IPS DF 19.7 (cell line): ENCODE measurements at regions not wholly inside any gene's neighbourhood (a gene's known extent, or its start where the extent isn't known, plus 50 kb on each side); places are given as distances from the start of the nearest gene placed in this dataset.
"Not testable (repeated sequence)": the region's sequence is repeated elsewhere in the genome, so short reads cannot be mapped to it uniquely, and the experiment has no call there.

Experiments used
- DNase-seq: peaks from one replicate; pipeline ENCODE4 v3.0.0-alpha.2; 2013; ENCODE audit warnings: low read depth, low spot score

DNA sequence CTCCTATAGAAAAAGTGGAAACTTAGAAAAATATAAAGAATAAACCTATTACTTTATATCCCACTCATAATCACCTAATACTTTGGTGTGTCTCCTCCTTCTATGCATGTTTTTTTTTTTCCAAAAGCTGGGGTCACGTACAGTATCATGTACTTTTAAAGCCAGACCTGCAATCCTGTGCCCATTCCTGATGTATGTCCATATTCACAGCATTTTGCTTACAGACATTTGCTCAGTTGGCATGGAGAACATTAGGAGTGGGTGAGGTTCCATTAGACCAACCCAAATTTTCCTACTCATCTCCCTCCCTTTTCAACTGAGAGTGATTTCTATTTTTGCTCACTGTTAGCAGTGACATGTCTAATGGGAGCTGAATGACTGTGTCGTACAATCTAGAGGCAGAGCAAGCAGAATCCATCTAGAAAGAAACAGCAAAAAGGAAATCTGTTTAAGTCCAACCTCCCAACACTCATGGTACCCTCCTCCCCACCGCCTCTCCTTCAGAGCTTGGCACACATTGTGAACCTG, 195.6 kb upstream of the KLF3 start:
- DNase-seq: no peak

GRCh38 chr4:38469410-38469809, 194.6 kb upstream of the KLF3 start:
- DNase-seq: no peak

GRCh38 chr4:38470735-38471262, 193.2 kb upstream of the KLF3 start:
- DNase-seq: no peak

DNA sequence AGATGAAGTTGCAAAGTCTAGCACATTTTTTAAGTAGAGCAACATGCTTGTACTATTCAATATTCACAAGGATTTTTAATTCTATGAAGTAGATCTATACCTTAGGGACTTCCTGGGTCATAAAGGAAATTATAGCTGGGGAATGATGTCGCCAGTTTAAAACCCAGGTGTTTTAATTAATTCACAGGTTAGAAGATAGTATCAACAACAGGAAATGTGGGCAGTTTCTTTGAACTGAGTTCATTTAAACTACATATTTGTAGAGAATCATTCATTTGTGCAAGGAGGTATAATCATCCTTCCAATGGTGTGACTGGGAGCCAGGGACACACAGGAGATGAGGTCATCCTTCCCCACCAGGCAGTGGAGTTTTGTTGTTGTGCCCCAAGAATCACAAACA, 181.3 kb upstream of the KLF3 start:
- no peak for DNase-seq

- not testable (repeated sequence) for DNase-seq
These were observed 180.4 kb upstream of the KLF3 start for GRCh38 chr4:38483628-38484027.

DNA sequence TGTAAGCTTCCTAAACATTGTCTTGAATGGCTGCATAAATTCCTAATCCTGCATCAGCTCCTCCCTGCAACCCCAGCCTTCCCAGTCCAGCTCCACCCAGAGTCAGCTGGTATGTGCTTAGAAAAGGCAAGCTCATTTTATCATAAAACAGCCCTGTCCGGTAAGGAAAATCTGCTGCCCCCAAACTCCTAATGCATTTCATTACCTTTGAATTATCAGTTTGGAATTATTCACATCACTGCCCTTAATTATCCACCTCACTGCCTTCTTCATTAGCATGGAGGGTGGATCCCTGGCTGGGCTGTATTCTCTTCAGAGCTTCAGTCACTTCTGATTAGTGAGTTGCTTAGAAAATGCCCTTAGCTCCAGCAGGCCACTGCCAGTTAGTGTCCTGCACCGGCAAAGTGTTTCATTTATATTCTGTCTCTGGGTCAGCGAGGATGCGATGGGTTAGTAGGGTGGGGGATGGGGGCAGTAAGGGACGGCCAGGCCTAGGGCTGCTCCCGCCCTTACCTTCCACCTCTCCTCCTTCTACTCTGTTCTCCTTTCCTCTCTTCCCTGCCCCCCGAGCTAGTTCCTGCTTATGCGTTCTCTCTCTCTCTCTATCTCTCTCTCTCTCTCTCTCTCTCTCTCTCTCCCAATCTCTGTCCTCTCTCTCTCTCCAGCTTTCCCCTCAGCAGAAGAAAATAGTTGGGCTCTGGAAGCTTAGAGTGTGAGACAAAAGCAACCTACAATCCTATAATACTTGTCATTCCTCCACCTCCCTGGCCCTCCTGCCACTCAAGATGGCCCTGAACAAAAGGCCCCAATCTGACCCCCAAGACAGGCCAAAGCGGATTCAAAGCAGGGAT, 174.8 kb upstream of the KLF3 start:
- no peak for DNase-seq

- no peak for DNase-seq
These were observed 173.9 kb upstream of the KLF3 start for GRCh38 chr4:38489924-38490639.

DNA sequence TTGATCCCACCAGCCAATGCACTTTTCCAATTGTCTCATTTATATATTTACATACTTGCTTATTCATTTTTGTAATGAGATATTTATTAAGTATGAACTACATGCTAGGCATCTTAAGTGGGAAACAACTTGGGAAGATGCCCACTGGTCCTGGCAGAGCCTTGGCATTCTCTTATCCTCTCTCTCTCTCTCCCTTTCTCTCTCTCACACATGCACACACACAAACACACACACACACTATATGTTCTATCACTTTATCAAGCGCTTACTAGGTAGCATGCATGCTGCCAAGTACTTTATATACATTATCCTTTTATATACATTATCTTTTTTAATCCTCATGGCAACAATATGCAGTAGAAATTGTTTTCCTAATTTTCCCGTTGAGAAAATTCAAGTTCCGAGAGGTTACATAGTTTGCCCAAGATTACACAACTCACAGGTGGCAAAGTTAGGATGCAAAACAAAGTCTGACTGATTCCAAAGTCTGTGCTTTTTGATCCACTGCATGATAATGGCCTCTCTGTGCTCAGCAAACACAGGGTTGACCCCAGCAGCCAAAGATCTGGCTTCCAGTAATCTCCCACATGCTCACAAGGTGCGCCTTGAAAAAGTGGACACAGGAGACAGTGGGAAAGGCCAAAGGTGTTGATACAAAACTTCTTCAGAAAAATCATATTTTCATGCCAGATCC, 173.1 kb upstream of the KLF3 start:
- DNase-seq: no peak

DNA sequence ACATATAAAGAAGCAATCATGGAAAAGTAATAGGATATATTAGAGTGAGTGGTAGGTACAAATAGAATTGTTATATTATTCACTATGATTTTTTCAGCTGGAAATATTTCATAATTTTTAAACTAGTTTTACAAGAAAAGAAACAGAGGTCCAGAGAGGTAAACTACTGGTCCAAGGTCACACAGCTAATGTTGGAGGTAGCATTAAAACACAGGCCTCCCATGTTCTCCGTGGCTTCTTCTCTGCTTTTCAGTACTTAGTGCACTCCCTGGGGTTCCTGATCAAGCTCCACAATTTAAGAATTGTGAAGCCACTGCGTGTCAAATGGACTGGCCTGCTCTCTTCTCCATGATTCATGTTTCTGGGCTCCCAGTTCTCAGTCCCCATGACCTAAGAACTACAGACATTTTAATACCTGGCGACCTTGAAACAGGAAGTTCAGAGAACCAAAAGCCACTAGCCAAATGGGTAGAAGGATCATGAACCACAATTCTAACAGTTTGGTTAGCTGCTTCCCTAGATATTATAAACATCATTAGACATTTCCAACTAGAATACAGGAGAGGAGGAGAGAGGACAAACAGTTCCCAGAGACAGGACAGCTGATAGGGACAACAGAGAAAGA, 172.0 kb upstream of the KLF3 start:
- no peak for DNase-seq

DNA sequence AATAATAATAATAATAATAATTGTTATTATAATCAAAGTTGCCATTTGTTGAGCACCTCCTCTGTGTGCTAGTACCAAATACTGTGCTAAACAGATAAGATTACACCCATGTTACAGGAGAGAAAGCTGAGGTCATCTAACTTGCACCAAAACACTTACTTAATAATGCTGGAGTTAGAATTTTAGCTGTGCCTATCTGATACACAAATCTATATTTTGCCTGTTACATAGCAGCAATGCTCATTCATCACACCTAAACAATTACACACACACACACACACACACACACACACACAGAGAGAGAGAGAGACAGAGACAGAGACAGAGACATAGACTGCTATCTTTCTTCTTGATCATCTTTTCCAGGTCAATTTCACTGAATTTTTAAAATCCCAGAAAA, 170.9 kb upstream of the KLF3 start:
- DNase-seq: no peak

DNA sequence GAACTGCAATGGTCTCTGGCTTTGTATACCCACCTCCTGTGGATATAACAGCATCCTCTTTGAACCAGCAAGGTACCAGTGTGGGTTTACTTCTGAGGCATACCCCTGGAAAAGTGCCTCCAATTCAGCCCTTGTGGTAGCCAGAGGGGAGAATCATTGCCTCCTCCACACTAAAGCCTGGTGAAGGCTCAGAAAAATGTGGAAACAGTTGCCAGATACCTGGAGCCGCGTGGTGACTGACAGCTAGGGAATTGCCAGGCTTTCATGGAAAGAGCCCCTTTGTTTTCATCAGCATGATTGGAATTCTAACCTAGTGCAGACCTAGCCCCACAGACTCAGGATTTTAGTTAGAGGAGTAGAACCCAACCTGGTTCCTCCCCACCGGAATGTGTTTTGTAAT, 168.6 kb upstream of the KLF3 start:
- DNase-seq: no peak

DNA sequence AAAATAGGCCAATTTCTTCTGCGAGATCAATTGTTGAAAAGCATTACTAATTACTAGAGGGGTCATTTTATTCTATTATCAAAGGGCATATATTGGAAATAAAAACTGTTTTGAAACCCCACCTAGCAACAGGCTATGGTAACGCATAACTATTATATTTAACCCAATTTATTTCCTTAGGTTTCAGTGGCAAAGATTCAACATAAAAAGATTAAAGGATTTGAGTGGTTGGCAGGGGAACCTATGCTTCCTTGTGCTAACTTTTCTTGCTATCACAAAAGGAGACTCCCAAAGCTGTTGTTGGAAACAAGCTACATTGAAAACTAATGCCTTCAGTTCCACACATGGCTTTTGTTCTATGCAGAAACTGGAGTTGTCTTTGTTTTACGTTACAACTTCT, 166.9 kb upstream of the KLF3 start:
- DNase-seq: no peak

- DNase-seq: no peak
These were observed 164.9 kb upstream of the KLF3 start for GRCh38 chr4:38499101-38499500.

DNA sequence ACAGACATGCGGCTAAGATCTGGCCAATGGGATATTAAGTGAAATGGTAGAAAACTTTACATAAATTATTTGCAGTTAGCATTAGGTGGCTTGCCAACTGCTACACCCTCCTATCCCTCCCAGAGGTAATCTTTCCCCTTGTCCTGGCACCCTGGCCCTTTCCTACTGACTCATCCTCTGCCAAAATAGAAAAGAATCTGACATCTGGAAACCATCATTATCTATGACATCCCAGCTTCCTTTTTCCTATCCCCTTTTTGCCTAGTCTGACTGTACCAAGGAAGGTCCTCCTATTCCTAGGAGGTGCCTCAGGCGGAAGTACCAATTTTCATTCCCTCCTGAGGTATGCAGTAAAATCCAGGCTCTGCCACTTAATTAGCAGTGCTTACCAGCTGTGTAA, 163.6 kb upstream of the KLF3 start:
- no peak for DNase-seq

- DNase-seq: no peak
These were observed 162.3 kb upstream of the KLF3 start for GRCh38 chr4:38501698-38502097.

DNA sequence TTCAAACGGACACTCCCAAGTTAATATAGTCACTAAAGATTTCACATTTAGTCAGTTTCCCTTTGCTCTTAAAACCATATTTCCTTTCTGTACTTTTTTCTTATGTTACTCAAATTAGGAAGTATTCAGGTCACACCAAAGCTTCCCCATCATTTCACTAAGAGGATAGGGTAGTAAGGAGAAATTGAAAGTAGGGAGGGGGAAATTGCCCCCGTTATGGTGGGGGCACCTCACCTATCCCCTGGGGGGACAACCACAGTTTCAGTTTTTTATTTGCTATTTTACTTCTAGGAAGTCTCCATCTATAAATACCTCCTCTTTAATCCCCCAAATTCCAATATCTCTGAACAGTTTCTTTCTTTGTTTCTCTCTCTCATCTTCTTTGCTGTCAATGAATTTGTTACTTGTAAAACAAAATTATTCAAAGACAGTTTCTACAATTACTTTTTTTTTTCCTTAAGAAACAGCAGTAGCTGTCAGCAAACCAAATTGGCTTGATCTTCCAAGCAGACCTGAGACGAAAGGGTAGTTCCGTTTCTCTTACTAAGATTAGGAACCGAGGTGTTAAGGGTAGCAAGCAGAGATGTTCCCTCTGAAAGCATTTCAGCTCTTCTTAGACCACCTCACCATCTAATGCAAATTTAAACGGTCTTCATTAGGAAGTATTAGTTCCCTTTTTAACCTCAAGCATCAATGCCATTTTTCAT, 160.2 kb upstream of the KLF3 start:
- no peak for DNase-seq

GRCh38 chr4:38504396-38504715, 159.6 kb upstream of the KLF3 start:
- no peak for DNase-seq

DNA sequence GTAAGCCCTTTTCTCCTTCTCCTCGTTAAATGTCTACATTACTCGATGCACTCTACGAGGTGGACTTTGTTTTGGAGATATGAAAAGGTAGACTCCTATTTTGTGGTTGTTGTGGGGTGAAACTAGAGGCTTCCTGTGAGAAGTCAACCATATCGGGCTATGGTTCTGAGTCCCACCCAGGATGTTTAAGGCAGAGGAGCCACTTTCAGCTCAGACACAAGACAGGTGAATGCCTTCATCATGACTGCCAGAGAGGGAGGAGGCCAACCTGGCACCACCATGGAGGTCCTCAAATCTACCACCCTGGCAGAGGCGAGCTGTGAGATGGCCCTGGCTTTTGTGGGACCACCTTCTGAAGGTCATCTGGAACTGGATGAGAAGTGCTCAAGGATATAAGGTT, 154.4 kb upstream of the KLF3 start:
- no peak for DNase-seq

DNA sequence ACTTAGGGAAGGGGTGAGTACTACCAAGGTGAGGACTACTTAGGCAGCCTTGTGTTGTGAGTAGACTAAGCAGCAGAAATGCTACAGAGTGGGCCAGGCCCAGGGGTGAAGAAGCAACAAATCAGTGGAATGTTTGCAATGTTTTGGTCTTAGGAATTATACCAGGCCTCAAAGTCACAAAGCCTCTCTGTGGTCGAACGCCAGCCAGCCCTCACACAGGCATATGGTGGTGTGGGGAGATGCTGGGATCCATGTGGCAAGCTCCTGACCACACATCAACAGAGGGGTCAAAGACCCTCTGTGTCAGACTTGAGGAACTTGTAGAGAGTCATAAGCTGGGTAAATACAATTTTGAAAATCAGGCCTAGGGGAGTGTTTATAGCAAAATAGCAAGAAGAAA, 153.8 kb upstream of the KLF3 start:
- DNase-seq: no peak

DNA sequence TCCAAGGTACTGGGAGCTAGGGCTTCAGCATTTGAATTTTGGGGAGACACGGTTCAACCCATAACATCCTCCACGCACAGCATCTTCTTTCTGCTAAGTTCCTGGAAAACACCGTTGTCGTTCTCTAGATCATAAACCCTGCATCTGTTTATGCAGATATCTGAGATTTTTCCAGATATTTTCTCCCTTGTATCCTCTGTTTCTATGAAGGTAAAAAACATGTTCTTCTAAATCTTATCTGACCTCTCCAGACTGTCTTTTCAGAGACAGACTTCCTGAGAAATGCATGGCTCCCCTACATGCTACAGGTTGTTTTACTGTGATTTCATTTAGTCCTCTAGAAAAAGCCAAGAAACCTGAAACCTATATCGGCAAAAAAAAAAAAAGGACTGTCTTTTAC, 152.3 kb upstream of the KLF3 start:
- DNase-seq: no peak

GRCh38 chr4:38512840-38513239, 151.2 kb upstream of the KLF3 start:
- DNase-seq: peak; percentile 57
